Astrocyte (in vitro differentiated cells and primary cell): ENCODE measurements at regions not wholly inside any gene's neighbourhood (a gene's known extent, or its start where the extent isn't known, plus 50 kb on each side); places are given as distances from the start of the nearest gene placed in this dataset.

Source experiments
- DNase-seq: peaks from one replicate; pipeline ENCODE4 v3.0.0-alpha.2; 2010; ENCODE audit warnings: low read depth
- FAIRE-seq: peaks from 2 replicates; lab custom pipeline; 2011; peaks lifted over from hg19 to GRCh38; lab: Jason Lieb, UNC
- H2AFZ ChIP-seq: 2 replicates; pipeline ENCODE4 v1.6.0; 2012; ENCODE audit warnings: low read depth, low read length, inconsistent platforms
- H3K27ac ChIP-seq: 2 replicates; pipeline ENCODE4 v1.5.1; 2011; ENCODE audit warnings: low read depth, low read length, inconsistent platforms
- H3K27me3 ChIP-seq: 2 replicates; pipeline ENCODE4 v1.6.0; 2011; ENCODE audit warnings: low read length, inconsistent platforms; ENCODE audit not compliant: insufficient read depth
- H3K36me3 ChIP-seq: 2 replicates; pipeline ENCODE4 v1.5.1; 2011; ENCODE audit warnings: low read length, inconsistent platforms; ENCODE audit not compliant: insufficient read depth
- H3K4me1 ChIP-seq: 2 replicates; pipeline ENCODE4 v1.5.1; 2011; ENCODE audit warnings: low read length, inconsistent platforms; ENCODE audit not compliant: insufficient read depth
- H3K4me2 ChIP-seq: 2 replicates; pipeline ENCODE4 v1.6.0; 2012; ENCODE audit warnings: low read length, inconsistent platforms
- H3K4me3 ChIP-seq: 2 replicates; pipeline ENCODE4 v1.5.1; 2011; ENCODE audit warnings: low read depth, mild to moderate bottlenecking, low read length, inconsistent platforms; ENCODE audit not compliant: insufficient read depth
- H3K79me2 ChIP-seq: 2 replicates; pipeline ENCODE4 v1.6.0; 2012; ENCODE audit warnings: mild to moderate bottlenecking, low read length, inconsistent platforms; ENCODE audit not compliant: insufficient read depth
- H3K9ac ChIP-seq: 2 replicates; pipeline ENCODE4 v1.6.0; 2012; ENCODE audit warnings: mild to moderate bottlenecking, low read length, inconsistent platforms
- H3K9me3 ChIP-seq: 2 replicates; pipeline ENCODE4 v1.5.1; 2012; ENCODE audit warnings: low read depth, mild to moderate bottlenecking, low read length, inconsistent platforms; ENCODE audit not compliant: insufficient read depth
- H4K20me1 ChIP-seq: 2 replicates; pipeline ENCODE4 v1.6.0; 2012; ENCODE audit warnings: low read length, inconsistent platforms; ENCODE audit not compliant: insufficient read depth
- H3K27ac Mint-ChIP-seq: one replicate; pipeline ENCODE4 v1.8.0; 2021; ENCODE audit warnings: mild to moderate bottlenecking, mixed read lengths; ENCODE audit not compliant: unreplicated experiment
- H3K27me3 Mint-ChIP-seq: one replicate; pipeline ENCODE4 v1.8.0; 2021; ENCODE audit warnings: low read depth, mixed read lengths; ENCODE audit not compliant: unreplicated experiment
- H3K36me3 Mint-ChIP-seq: one replicate; pipeline ENCODE4 v1.8.0; 2021; ENCODE audit warnings: low read depth, mixed read lengths; ENCODE audit not compliant: unreplicated experiment
- H3K4me1 Mint-ChIP-seq: one replicate; pipeline ENCODE4 v1.8.0; 2021; ENCODE audit warnings: low read depth, mixed read lengths; ENCODE audit not compliant: unreplicated experiment
- H3K4me3 Mint-ChIP-seq: one replicate; pipeline ENCODE4 v1.8.0; 2021; ENCODE audit warnings: mild to moderate bottlenecking, moderate library complexity, mixed read lengths; ENCODE audit not compliant: unreplicated experiment
- H3K9me3 Mint-ChIP-seq: one replicate; pipeline ENCODE4 v1.8.0; 2021; ENCODE audit warnings: mild to moderate bottlenecking, mixed read lengths; ENCODE audit not compliant: unreplicated experiment
- EZH2 ChIP-seq: IDR thresholded peaks from 2 replicates; pipeline ENCODE4 v1.6.1; 2012; ENCODE audit warnings: mild to moderate bottlenecking, low read length, inconsistent platforms; ENCODE audit not compliant: insufficient read depth
- TF ChIP-seq, protein P1 (sequence below): IDR thresholded peaks from 2 replicates; pipeline ENCODE4 v1.5.1; 2011; ENCODE audit warnings: low read depth, mild to moderate bottlenecking, inconsistent platforms, low read length, moderate library complexity; ENCODE audit not compliant: insufficient read depth

DNA sequence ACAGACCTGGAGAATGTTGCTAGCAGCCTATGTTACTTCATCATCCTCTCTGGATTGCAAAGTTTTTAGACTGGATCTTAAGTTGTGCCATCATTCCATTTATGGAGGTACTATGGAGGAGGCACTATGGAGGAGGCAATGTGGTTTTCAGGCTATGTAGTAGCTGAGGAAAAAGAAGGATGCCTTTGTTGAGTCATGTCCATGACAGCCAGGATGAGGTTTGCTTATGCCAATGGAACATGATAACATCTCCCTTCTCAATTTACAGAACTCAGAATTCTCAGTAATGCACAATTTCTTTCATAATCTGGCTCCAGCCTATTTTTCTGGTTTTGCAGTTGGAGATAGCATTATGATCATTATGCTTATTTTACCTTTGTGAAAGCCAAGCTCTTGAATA is 65.9 kb upstream of the TMEM108 start:
- no peak for FAIRE-seq

DNA sequence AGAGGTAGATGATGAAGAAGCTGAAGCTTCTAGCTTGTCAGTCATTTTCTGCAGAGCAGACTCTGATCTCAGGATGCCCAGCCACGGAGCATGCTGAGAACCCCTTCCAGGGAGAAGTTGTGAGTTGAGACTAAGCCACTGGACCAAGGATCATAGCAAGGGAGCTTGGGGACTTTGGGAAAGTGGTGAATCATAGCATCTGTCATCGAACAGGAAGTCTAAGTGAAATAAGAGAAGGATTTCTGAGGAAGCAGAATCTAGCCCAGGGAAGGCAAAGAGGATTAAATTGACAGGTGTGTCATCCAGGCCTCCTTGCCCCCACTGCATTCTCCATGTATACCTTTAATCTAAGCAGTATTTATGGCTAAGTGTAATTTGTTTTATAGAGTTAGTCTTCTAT is 71.8 kb upstream of the TMEM108 start:
- Histone ChIP-seq H3K27ac (no peak overlapping the region), H3K9me3 (no peaks in the 10 kb centered on the region), H3K79me2 (no peaks in the 10 kb centered on the region), H3K9ac (no peak overlapping the region), H3K4me1 (no peaks in the 10 kb centered on the region), H3K4me2 (no peak overlapping the region), H2AFZ (no peak overlapping the region), H4K20me1 (no peaks in the 10 kb centered on the region), H3K36me3 (no peaks in the 10 kb centered on the region), H3K27me3 (no peaks in the 10 kb centered on the region), H3K4me3 (no peak overlapping the region)
- TF ChIP-seq, protein P1, sequence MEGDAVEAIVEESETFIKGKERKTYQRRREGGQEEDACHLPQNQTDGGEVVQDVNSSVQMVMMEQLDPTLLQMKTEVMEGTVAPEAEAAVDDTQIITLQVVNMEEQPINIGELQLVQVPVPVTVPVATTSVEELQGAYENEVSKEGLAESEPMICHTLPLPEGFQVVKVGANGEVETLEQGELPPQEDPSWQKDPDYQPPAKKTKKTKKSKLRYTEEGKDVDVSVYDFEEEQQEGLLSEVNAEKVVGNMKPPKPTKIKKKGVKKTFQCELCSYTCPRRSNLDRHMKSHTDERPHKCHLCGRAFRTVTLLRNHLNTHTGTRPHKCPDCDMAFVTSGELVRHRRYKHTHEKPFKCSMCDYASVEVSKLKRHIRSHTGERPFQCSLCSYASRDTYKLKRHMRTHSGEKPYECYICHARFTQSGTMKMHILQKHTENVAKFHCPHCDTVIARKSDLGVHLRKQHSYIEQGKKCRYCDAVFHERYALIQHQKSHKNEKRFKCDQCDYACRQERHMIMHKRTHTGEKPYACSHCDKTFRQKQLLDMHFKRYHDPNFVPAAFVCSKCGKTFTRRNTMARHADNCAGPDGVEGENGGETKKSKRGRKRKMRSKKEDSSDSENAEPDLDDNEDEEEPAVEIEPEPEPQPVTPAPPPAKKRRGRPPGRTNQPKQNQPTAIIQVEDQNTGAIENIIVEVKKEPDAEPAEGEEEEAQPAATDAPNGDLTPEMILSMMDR: no peak
- no peak for TF ChIP-seq EZH2
- Mint-ChIP-seq H3K27ac (peak overlapping the region; percentile 77), H3K4me3 (no peak overlapping the region), H3K36me3 (no peaks in the 10 kb centered on the region), H3K9me3 (no peaks in the 10 kb centered on the region), H3K4me1 (peaks cover 10% of the 10 kb centered on the region), H3K27me3 (peaks cover 3% of the 10 kb centered on the region)
- FAIRE-seq (no peak), DNase-seq (no peak)

More for the DNA sequence above, 65.9 kb upstream of the TMEM108 start:
- Histone ChIP-seq H3K4me3 (no peak overlapping the region), H4K20me1 (no peaks in the 10 kb centered on the region), H3K27ac (no peak overlapping the region), H3K79me2 (no peaks in the 10 kb centered on the region), H3K4me2 (no peak overlapping the region), H2AFZ (no peak overlapping the region), H3K27me3 (no peaks in the 10 kb centered on the region), H3K36me3 (no peaks in the 10 kb centered on the region), H3K9me3 (no peaks in the 10 kb centered on the region), H3K9ac (no peak overlapping the region), H3K4me1 (no peaks in the 10 kb centered on the region)
- TF ChIP-seq, protein P1: no peak
- TF ChIP-seq EZH2: no peak
- H3K4me1 Mint-ChIP-seq: peaks cover 6% of the 10 kb centered on the region
- no peak overlapping the region for H3K27ac Mint-ChIP-seq
- DNase-seq: peak; percentile 25
- H3K9me3 Mint-ChIP-seq: no peaks in the 10 kb centered on the region
- no peak overlapping the region for H3K4me3 Mint-ChIP-seq
- no peaks in the 10 kb centered on the region for H3K36me3 Mint-ChIP-seq
- H3K27me3 Mint-ChIP-seq: no peaks in the 10 kb centered on the region

GRCh38 chr3:132964266-132964665 is 73.9 kb upstream of the TMEM108 start:
- Histone ChIP-seq H3K36me3 (no peaks in the 10 kb centered on the region), H2AFZ (no peak overlapping the region), H3K27ac (no peak overlapping the region), H3K9ac (no peak overlapping the region), H3K9me3 (no peaks in the 10 kb centered on the region), H3K4me2 (no peak overlapping the region), H3K4me3 (no peak overlapping the region), H3K79me2 (no peaks in the 10 kb centered on the region), H3K27me3 (no peaks in the 10 kb centered on the region), H4K20me1 (no peaks in the 10 kb centered on the region), H3K4me1 (no peaks in the 10 kb centered on the region)
- FAIRE-seq: no peak
- Mint-ChIP-seq H3K27ac (no peak overlapping the region), H3K4me1 (peaks cover 10% of the 10 kb centered on the region), H3K4me3 (no peak overlapping the region), H3K27me3 (peaks cover 10% of the 10 kb centered on the region), H3K9me3 (peaks cover 4% of the 10 kb centered on the region), H3K36me3 (no peaks in the 10 kb centered on the region)
- no peak for DNase-seq
- TF ChIP-seq EZH2: no peak
- TF ChIP-seq, protein P1: no peak
